IPS-NIHi7 (cell line): ENCODE measurements at regions not wholly inside any gene's neighbourhood (a gene's known extent, or its start where the extent isn't known, plus 50 kb on each side); places are given as distances from the start of the nearest gene placed in this dataset.

Experiments used
- DNase-seq: peaks from one replicate; pipeline ENCODE4 v3.0.0; 2012; ENCODE audit warnings: mixed read lengths; ENCODE audit errors: extremely low spot score

DNA sequence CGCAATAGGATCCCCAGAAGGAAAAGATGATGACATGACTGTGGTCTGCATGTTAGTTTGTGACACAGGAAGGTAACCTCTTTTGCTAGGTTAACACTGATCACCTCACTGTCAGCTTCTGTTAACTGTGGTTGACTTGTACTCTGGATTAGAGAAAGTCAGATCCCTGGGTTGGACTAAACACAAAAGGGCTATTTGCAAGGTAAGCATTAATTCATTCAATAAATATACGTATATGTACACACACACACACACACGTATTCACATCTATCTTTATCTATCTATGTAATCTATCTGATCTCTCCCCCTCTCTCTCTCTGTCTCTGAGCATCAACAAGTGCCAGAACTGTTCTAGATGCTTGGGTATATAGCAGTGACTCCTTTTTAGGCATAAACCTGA, 136.1 kb upstream of the SNX19 start:
- DNase-seq = no peak

DNA sequence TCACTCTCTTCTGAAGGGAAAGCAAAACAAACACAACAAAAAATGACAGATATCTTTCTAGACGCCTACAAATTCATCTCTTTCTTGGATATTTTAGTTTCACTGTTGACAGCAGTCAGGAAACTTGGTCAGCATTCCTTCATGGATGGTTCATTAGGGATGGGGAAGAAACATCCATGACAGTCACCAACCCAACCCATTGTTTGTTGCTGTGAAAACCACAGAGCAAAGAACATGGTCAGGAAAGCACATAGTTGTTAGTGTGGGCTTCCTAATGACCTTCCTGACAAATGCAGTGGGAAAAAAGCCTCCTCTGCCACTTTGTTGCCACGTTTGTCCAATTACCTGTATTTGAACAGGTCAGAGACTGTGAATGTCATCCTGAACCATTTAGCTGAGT, 139.8 kb upstream of the SNX19 start:
- DNase-seq = no peak

DNA sequence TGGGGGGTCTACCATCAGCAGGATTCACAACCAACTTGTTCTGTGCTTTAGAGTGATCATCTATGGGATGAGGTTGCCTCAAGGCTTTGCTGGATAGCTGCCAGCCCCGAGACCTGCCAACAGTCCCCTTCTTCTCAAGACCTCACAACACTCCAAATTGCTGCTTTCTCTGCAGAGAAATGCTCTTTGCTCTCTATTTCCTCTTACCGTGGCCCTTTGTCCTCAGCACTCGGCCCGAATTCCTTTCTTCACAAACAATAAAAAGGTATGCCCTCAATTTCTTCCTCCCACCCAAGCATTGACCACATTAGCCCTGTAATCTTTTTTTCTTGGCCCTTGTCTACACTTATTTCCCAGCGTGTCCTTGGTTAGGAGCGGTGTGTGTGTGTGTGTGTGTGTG, 147.4 kb upstream of the SNX19 start:
- peak; percentile 19 for DNase-seq

DNA sequence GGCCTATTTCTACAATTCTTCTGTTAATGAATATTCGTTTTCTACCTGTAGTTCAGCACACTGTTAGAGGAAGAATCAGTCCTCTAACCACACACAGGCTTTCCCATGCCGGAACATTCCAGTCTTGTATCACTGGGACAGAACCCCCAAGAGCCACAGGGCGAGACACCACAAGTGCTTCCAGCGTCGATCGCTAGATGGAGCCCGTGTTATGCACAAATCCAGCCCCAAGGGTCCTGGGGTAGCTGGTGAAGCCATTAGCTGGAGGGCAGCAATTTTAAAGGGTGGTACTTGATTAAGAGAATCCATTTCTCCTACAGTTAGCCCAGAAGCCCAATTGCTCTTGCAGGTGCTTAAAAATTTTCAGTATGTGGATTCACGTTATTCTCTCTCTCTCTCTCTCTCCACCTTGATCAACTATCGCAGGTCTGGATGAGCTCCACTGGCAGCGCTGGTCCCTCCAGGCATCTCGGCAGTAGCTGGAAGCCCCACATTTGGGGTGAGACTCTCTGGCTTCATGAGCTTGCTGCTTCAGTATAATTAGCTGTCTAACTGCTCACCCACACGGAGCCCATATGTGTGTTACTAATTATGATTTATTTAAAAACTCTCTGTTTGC, 148.2 kb upstream of the SNX19 start:
- peak; percentile 95 for DNase-seq

DNA sequence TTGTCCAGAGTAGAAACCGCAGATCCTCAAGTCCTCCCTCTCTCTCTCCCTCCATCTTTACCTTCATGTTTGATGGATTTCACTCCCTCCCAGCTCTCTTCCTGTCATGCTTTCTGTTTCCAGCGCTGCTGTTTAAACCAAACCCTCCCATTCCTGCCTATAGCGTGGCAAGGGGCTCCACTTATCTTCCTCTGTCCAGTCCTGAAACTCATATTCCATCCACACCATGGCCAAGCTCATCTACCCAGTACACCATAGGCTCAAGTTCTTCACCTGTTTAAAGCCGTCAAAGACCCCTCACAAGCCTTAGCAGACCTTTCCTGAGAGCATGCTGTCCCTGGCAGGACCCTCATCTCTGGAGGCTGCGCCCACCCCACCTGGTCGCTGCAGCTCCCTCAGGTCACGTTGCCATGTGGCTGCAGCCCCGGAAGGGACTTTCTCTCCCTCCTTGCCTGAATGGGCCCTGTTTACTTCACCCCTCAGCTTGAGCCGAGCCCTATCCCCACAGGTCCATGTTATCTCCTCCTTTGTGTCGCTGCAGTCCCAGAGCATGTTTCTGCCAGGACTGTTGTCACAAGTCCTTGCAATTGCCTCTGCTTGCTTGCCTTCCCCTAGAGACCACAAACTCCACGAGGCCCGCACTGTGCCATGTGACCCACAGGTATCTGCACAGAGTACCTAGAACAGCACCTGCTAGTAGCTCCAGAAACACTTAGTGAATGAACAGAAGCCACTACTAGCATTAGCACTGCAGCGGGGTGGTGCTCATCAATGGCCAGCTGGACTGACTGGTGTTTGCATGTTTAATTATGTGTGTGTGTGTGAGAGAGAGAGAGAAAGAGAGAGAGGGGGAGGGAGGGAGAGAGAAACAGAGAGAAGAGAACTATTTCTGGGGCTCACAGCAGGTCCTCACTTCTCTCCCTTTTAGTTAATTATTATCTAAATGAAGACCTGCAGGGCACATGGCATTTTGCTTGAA, 149.4 kb upstream of the SNX19 start:
- no peak for DNase-seq

DNA sequence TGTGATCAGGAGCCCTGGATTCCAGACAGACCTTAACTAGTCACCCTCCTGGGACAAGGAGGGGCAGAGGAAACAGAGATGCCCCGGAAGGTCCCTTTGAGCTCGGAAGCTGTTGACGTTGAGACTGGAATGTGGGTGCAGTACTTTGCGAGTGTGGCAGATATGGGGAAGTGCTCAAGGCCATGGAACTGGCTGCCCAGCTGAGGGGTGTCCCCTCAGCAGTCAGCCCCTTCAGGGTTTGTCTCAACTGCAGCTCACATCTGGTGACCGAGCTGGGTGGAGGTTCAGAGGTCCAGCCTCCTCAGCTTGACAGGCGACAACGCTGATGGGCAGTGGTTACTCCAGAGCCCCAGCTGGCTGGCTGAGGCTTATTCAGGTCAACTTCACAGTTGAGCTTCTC, 150.3 kb upstream of the SNX19 start:
- no peak for DNase-seq

DNA sequence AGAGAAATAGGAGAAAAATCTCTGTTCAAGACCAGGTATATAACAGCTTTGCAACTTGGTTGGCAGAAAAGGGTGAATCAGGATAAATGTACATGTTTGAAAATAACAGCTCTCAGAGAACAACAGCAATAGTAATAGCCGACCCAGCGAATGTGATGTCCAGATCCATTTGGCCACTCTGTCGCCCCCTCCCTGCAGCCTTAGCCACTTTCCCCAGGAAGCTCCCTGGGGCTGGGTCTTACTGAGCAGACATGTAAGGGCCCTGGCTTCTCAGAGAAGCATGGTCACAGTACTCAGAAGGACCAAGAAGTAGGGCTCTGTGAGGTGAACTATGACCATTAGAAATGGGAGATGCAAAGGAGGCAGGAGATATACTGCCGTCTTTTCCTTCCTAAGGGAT, 154.1 kb upstream of the SNX19 start:
- peak; percentile 38 for DNase-seq

DNA sequence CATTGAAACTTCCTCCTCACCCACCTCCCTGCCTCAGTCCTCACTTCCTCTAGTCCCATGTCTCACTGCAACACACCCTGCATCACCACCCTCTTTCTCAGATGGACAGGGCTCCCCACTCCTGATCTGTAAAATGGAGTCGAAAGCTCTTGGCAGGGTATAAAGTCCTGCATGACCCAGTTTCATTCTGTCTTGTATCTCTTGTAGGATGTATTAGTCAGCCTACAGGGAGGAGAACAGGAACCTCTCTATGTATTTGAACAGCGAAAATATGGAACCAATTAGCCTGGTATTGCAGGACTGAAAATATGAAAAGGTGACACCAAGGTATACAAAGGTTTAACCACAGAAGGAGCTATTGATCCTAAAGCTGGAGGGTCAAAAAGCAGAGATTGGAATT, 156.9 kb upstream of the SNX19 start:
- no peak for DNase-seq

DNA sequence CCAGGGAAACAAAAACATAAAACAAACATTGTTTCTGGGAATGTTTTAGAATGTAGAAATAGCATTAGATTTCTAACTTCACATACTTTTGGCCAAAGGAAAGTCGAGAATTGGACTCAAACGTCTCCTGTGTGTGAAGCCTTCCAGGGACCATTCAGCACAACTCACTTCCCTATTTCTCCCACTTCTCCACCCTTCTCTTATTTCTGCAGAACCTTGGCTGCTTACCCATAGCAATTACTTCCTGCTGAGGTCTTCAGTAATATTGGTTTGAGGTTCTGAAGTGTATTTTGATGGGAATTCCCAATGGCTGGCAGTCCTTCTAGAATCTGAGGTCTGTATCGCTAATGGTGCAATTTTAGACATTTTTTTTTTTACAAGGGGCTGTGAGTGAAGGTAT, 158.3 kb upstream of the SNX19 start:
- DNase-seq = no peak

DNA sequence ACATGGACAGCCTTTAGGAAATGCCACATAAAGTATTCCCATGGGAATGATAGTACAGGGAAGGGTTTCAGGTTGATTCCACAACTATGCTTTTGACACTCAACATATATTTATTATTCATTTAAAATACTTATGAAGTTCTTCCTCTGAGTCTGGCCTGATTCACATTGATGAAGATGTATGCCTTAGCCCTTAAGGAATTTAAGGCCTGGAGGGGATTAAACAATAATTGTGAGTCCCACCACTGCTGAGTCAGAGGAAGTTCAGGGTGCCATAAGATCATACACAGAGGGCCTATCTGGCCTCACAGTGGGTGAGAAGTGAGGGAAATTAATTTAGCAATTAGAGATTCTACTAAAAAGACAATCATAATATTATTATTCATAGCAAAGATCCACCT, 161.1 kb upstream of the SNX19 start:
- no peak for DNase-seq

DNA sequence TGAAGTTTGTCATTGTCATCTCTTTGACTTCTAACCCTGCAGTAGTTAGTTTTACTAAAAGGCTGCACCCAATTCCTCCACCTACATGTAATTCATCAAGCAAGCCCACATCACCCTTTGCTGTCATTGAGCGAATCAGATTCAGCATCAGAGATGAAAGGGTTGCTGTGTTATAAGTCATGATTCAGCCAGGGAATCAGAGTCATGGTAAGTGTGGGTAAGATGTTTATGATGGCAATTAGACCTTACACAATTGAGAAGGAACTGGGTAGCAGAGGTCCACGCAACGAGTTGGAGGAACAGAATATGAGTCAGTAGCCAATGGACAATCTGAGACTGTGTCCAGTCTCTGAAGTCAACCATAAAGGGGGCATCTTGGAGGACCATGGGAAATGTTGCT, 162.8 kb upstream of the SNX19 start:
- DNase-seq = no peak

DNA sequence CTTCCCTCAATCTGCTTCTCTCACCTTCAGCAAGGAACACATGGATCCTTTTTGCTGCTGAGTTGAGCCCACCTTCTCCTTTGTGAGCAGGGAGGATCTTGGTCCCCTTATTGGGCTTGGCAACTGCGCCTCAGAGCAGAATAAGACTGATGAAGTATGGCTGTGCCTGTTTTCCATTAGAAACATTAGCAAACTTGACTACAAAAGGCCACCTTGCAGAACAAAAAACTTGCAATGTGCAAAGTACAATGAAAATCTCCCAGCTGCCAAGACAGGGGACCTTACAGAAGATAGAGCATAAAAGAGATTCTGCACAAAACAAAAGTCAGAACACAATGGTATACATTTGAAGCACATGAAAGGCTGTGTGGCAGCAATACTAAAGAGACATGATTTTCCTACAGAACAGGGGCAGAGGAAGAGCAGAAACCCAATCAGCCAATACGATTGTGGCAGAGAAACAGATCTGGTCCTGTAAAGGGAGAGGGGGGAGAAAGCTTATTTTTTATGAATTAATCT, 173.5 kb upstream of the SNX19 start:
- DNase-seq = no peak

DNA sequence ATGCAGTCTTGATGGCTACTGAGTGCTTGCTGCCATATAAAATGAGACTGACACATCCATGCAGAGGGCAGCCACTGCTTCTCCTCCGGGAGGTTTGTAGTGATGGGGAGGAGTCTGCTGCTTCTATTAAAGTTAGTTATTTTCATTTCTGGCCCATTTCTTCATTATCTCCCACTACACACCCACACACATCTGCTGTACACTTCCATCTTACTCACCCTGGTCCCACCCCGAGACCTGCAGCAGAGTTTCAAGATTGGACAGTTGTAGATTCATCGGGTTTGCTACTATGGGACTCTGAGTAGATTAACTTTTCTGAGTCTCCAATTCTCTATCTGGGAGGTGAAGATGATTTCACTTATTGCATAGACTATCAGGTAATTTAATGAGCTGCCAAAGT, 176.2 kb upstream of the SNX19 start:
- DNase-seq = no peak

DNA sequence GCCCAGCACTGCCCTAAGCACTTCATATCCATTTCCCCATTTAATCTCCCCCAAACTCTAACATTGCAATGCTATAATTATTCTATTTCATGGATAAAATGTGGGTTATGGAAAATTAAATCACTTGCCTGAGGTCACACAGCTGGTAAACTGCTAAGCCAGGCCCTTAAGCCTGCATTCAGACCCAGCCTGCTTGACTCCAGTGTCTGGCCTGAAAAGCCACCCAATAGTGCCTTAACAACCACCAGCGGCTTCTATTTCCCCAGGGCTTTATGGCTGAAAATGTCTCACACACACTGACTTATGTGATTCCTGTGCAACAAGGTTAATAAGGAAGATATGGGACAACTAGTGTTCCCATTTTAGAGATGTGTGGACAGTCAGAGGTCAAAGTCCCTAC, 178.5 kb upstream of the SNX19 start:
- no peak for DNase-seq

DNA sequence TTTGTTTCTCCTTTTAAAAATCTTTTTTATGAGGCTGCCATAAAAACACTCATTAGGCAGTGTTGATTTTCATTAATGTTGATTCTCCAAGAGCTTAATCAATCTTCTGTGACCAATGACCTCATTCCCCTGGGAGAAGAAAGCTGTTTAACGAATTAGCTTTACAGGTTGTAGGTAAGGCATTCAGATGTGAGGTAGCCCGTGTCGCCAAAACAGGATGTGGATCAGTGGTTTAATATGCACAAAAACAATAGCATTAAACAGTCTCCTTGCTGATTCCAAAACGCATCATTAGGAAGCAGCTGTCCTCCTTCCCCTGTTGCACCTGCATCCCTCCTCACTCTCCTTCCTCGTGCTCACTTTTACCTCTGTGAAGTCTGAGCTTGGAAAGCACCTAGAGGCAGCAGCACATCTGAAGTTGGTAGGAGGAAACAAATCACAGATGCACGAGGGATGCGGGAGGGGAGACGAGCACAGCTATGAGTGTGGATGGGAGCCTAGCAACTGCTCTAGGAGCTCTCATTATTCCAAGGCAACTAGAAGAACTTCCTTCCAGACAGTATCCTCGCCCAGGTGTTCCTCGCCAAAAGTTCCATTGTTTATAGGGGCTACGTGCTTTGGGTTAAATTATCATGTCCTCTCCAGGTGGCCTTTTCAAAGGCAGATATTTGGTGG, 179.4 kb upstream of the SNX19 start:
- no peak for DNase-seq

DNA sequence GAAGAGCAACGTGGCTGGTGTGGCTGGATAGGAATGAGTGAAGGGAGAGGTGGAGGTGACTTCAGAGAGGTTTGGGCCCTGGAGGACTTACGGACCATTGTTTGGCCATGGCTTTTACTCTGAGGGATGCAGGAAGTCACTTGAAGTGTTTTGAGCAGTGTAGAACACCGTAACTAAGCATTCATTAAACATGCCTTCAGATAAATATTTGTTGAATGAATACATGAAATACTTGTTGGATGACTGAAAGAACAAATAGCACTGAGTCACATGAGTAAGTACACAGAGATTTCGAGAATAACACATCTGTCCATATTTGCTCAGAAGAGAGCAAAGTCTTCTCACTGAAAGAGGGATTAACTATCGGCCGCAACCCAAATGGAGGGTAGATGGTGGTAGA, 182.7 kb upstream of the SNX19 start:
- no peak for DNase-seq

DNA sequence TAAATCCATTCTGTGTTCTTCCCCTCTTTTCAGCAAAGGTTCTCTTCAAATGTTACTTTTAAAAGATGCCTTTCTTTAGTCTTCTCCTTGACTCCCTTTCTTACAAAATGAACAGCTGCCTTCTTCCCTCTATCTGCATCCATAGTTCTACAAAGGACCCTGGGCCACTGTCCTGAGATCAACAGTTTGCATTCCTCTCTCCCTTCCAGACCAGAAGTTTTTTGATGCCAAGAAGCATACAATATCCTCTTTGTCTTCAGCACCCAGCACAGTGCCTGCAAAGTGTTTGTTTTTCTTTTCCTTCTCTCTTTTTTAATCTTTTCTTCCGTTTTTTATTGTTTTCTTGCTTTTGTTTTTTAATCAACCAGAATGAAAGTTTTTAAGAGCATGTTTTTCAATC, 183.5 kb upstream of the SNX19 start:
- no peak for DNase-seq

DNA sequence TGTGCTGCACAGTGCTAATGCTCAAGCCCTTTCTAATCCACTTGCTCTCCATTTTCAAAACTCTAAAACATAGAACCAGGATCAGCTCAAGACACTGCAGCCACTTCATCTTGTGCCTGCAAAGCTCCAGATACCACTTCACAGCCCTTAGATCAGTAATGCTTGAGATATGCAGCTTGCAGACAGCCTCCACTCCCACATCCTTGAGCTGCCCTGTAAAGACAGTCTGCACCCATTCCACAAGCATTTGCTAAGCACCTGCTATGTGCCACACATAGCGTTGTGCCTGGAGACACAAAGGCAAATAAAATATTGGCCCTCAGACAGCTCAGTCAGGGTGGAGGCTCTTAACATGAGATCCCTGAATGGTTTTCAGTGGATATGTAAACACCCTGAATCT, 192.5 kb upstream of the SNX19 start:
- DNase-seq = no peak

DNA sequence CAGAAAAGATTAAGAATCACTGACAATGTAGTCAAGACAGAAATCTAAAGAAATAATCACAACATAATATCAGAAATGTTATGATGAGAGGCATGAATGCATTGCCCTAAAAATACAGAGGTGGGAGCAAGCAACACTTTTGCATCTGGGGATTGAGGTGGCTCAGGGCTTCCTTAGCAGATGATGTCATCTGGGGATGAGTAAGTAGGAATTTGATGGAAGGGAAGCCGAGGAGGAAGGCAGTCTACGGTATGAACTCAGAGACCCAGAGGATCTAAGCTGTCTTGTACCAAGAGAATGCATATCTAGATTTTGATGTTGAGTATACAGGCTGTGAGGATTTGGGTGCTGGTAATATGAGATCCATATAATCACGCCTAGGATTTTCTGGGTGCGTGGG, 193.0 kb upstream of the SNX19 start:
- DNase-seq = no peak

DNA sequence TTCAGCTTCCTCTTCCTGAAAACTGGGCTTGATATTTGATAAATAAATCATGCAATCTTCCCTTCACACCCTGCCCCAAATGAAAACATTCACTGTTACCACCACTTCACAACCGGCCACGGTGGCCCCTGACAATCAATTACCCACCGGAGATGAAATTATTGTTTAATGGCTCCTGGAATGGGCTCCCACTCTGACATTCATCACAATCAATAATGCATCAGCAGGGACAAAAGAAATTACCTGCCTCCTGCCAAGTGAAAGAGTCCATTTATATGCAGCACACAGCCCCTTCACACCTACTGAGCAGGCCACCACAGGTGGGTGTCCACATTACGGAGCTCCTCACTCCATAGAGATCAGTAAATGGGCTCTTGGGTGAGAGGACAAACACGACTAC, 193.5 kb upstream of the SNX19 start:
- DNase-seq = no peak

DNA sequence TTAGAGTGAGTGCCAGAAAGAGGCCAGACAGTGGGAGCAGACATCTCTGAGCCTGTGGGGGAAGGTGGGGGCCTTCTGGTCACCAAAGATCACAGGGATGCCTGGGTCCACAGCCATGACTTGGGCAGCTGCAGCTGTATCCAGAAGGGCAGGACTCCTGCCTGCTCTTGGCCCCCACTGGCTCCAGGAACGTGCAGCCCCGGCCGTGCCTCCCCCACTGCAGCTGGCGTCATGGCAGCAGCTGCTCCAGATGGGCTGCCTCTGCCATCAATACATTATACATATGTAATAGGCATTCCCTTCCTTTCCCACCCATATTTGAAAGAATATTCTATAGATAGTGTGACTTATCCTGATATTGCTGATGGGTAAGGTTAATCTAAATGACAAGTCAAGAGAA, 195.5 kb upstream of the SNX19 start:
- DNase-seq = no peak

DNA sequence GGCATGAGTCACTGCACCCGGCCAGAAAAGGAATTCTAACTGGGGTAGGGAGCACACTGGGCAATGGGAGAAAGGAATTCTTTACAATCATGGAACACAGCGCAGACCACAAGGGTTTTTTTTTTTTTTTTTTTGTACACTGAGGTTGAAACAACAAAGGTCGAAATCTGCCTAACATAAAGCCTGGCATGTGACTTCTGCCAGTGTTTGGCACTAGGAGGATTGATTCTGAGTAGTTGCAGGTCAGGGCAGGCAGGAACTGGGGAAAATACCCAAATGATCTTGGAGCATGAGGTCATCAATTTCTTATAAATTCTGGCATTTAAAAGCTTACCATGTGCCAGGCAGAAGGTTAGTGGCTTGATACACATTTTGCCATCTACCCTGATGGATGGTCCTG, 202.0 kb upstream of the SNX19 start:
- no peak for DNase-seq
